NCI-H2029 treated with DMSO at 0.1 percent for 48 hours (cell line): ENCODE measurements at regions not wholly inside any gene's neighbourhood (a gene's known extent, or its start where the extent isn't known, plus 50 kb on each side); places are given as distances from the start of the nearest gene placed in this dataset.
"Not testable (repeated sequence)": the region's sequence is repeated elsewhere in the genome, so short reads cannot be mapped to it uniquely, and the experiment has no call there.

Experiments
- DNase-seq: peaks from one replicate; lab custom pipeline; 2025; lab: John Stamatoyannopoulos, UW

DNA sequence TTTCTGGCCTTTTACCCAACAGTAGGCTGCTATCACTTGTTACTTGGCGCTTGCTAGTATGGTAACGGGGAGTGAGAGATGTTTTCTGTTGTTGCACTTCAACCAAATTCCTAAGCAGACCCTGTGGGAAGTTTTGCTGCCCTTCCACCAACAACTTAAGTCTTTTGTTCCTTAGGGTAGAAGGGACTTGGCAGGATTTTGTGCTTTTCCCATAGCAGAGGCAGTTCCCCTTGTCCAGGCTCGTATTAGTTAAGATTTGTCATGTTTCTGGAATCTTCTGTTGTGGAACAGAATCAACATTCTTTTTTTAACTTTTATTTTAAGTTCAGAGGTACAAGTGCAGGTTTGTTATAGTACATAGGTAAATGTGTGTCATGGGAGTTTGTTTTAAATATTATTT lies 73.2 kb upstream of the SGIP1 start:
- DNase-seq: no peak

- no peak for DNase-seq
Observed at GRCh38 chr1:66462313-66462712, 71.6 kb upstream of the SGIP1 start.

DNA sequence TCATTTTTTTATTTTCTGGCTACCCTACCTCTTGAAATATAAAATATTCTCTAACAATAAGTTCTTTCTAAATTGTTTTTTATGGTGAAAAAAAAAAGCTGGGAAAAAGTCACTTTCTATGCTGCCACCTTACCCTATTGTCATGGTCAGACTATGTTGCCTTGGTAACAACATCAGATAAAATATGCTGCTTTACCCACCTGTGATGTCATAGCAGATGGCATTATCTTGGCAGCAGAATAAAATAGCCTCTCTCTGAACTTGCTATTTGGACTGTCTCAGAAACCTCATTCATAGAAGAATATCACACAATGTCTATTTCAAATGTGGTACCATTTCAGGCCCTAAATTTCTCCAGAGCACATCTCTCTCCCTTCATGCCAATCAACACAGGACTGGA lies 69.6 kb upstream of the SGIP1 start:
- DNase-seq: no peak

GRCh38 chr1:66464802-66465201 lies 69.2 kb upstream of the SGIP1 start:
- DNase-seq: no peak

GRCh38 chr1:66466695-66467094 lies 67.3 kb upstream of the SGIP1 start:
- DNase-seq: not testable (repeated sequence)

- DNase-seq: no peak
Observed at GRCh38 chr1:66468722-66469121, 65.2 kb upstream of the SGIP1 start.

- no peak for DNase-seq
Observed at GRCh38 chr1:66475940-66476339, 58.0 kb upstream of the SGIP1 start.

- DNase-seq: no peak
Observed at GRCh38 chr1:66476774-66477173, 57.2 kb upstream of the SGIP1 start.

- no peak for DNase-seq
Observed at GRCh38 chr1:66478116-66478515, 55.8 kb upstream of the SGIP1 start.

DNA sequence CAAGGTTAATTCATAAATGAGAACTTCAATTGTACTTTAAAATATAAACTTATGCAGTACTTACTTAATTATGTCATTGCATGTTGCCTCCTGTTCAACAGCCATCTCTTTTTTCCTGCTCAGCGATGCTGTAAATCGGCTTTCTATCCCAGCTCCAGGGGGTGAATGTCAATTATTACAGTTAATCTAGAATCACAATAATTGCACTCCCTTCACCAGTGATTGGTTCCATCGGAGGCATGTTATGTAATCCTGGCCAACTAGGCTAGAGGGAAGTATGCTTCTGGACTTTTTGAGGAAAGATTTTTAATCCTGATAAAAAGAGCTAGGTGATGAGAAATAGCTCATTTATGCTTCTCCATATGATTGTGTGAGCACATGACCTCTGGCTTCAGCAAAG lies 53.8 kb upstream of the SGIP1 start:
- no peak for DNase-seq

- not testable (repeated sequence) for DNase-seq
Observed at GRCh38 chr1:66481215-66481614, 52.7 kb upstream of the SGIP1 start.
